HepG2 (cell line): ENCODE measurements at regions not wholly inside any gene's neighbourhood (a gene's known extent, or its start where the extent isn't known, plus 50 kb on each side); places are given as distances from the start of the nearest gene placed in this dataset.

Experiments
- ATAC-seq: fragments of 200-7000 bp; cut with Tn5 transposase; 3 replicates; pipeline ENCODE4 v1.9.1; 2020; ENCODE audit warnings: mild to moderate bottlenecking, moderate library complexity
- BruUV-seq: library from RNA; stranded (reverse); fragments of 400-500 nt; replicated peaks from 2 replicates; lab custom pipeline; 2021; lab: Mats Ljungman, UMichigan
- CTCF ChIA-PET: fragments of 300-600 bp; formaldehyde crosslinking; extraction: SDS; loops from one replicate; lab custom pipeline; 2021; ENCODE audit warnings: low total read pairs, inconsistent platforms, low intra/inter-chr PET ratio; lab: Yijun Ruan, JAX
- POLR2A ChIA-PET: fragments of 350-600 bp; sonication (Branson Sonifier 250); formaldehyde crosslinking; loops from one replicate; lab custom pipeline; 2020; ENCODE audit warnings: antibody characterized with exemption, inconsistent platforms; lab: Yijun Ruan, JAX
- DNase-seq: peaks from one replicate; pipeline ENCODE4 v3.0.0-alpha.2; 2015; ENCODE audit warnings: low spot score
- FAIRE-seq: peaks from 3 replicates; lab custom pipeline; 2011; peaks lifted over from hg19 to GRCh38; lab: Jason Lieb, UNC
- H2AFZ ChIP-seq: one replicate; pipeline ENCODE4 v1.6.1; 2011; ENCODE audit warnings: low read length, inconsistent platforms
- H3K27ac ChIP-seq: fragments of 300-600 bp; 3 replicates; pipeline ENCODE4 v1.8.0; 2011; ENCODE audit warnings: mixed run types, mild to moderate bottlenecking, mixed read lengths, low read length, inconsistent platforms; ENCODE audit not compliant: insufficient read depth; ENCODE audit errors: extremely low read length
- H3K27me3 ChIP-seq, 2 experiments: fragments of 200-600 bp in 1 of 2; 2 replicates in 1 of 2; 3 replicates in 1 of 2; pipeline versions ENCODE4 v1.6.0 to v1.8.0; 2011; ENCODE audit warnings: low read length in 2 of 2, mild to moderate bottlenecking in 2 of 2, moderate library complexity in 2 of 2, inconsistent platforms in 1 of 2; ENCODE audit not compliant: insufficient read depth in 2 of 2, control insufficient read depth in 1 of 2
- H3K36me3 ChIP-seq, 2 experiments: fragments of 200-600 bp in 1 of 2; replicated peaks in 1 of 2; 2 replicates in 1 of 2; 3 replicates in 1 of 2; pipeline versions ENCODE4 v1.5.1 to v1.8.0; 2011; ENCODE audit warnings: low read length in 2 of 2, inconsistent platforms in 1 of 2; ENCODE audit not compliant: insufficient read depth in 2 of 2, control insufficient read depth in 1 of 2
- H3K4me1 ChIP-seq: 2 replicates; pipeline ENCODE4 v1.5.1; 2012; ENCODE audit warnings: low read length, inconsistent platforms; ENCODE audit not compliant: insufficient read depth
- H3K4me2 ChIP-seq: 2 replicates; pipeline ENCODE4 v1.6.0; 2011; ENCODE audit warnings: low read depth, low read length, inconsistent platforms
- H3K4me3 ChIP-seq, 3 experiments: fragments of 200-600 bp in 1 of 3; sonication (generic), shearing (Covaris generic) in 1 of 3; replicated peaks in 1 of 3; 2 replicates each; pipeline ENCODE4 v1.5.1; 2011 to 2016; ENCODE audit warnings: low read length in 3 of 3, inconsistent platforms in 2 of 3, low read depth in 2 of 3, mild to moderate bottlenecking in 2 of 3, control low read depth in 1 of 3, mixed read lengths in 1 of 3; ENCODE audit not compliant: insufficient read depth in 1 of 3
- H3K79me2 ChIP-seq: one replicate; pipeline ENCODE4 v1.6.1; 2011; ENCODE audit warnings: low read length, inconsistent platforms; ENCODE audit not compliant: insufficient read depth
- H3K9ac ChIP-seq: 2 replicates; pipeline ENCODE4 v1.6.0; 2011; ENCODE audit warnings: mild to moderate bottlenecking, low read depth, low read length, inconsistent platforms; ENCODE audit not compliant: insufficient read depth
- H3K9me3 ChIP-seq: 2 replicates; pipeline ENCODE4 v1.5.1; 2012; ENCODE audit warnings: mild to moderate bottlenecking, low read length
- H4K20me1 ChIP-seq: 2 replicates; pipeline ENCODE4 v1.6.0; 2011; ENCODE audit warnings: inconsistent platforms, mild to moderate bottlenecking, low read length, moderate library complexity; ENCODE audit not compliant: insufficient read depth
- FOXK2 ChIP-seq: fragments of 450-650 bp; IDR thresholded peaks from 2 replicates; pipeline ENCODE4 v1.6.1; 2016
- LCORL ChIP-seq, 2 experiments: fragments of 450-650 bp in 1 of 2; sonication (generic) in 1 of 2; formaldehyde crosslinking in 1 of 2; IDR thresholded peaks; 2 replicates each; pipeline versions ENCODE4 v1.5.0 to v1.6.1; 2017 to 2020; ENCODE audit warnings: antibody characterized with exemption in 1 of 2, missing genetic modification reagents in 1 of 2
- NFKB2 ChIP-seq: sonication (generic); formaldehyde crosslinking; IDR thresholded peaks from 2 replicates; pipeline ENCODE4 v1.4.0; 2020; ENCODE audit warnings: missing genetic modification reagents, borderline replicate concordance
- POLR2A ChIP-seq, 2 experiments: IDR thresholded peaks; 2 replicates each; pipeline ENCODE4 v1.6.1; 2011; ENCODE audit warnings: low read depth in 2 of 2, low read length in 2 of 2, mild to moderate bottlenecking in 1 of 2, moderate library complexity in 1 of 2; ENCODE audit not compliant: insufficient read depth in 1 of 2
- SNRNP70 ChIP-seq: fragments of 200-400 bp; formaldehyde crosslinking; IDR thresholded peaks from 2 replicates; pipeline ENCODE4 v1.6.1; 2017; ENCODE audit warnings: mild to moderate bottlenecking, low read depth, low read length, moderate library complexity
- ZNF124 ChIP-seq: sonication (generic); formaldehyde crosslinking; IDR thresholded peaks from 2 replicates; pipeline ENCODE4 v1.4.0; 2020; ENCODE audit warnings: missing genetic modification reagents
- ZNF260 ChIP-seq: sonication (generic); formaldehyde crosslinking; IDR thresholded peaks from 2 replicates; pipeline ENCODE4 v1.4.0; 2020; ENCODE audit warnings: missing genetic modification reagents, low read depth, mild to moderate bottlenecking, borderline replicate concordance
- ZNF567 ChIP-seq: sonication (generic); formaldehyde crosslinking; IDR thresholded peaks from 2 replicates; pipeline ENCODE4 v1.8.1; 2023; ENCODE audit warnings: mild to moderate bottlenecking, missing genetic modification reagents, borderline replicate concordance
- ZNF850 ChIP-seq: sonication (generic); formaldehyde crosslinking; conservative IDR thresholded peaks from 2 replicates; pipeline ENCODE4 v1.9.0; 2021; ENCODE audit warnings: mild to moderate bottlenecking, missing genetic modification reagents
- ZZZ3 ChIP-seq: sonication (generic); formaldehyde crosslinking; IDR thresholded peaks from 2 replicates; pipeline ENCODE4 v1.4.0; 2020; ENCODE audit warnings: missing genetic modification reagents, mild to moderate bottlenecking, borderline replicate concordance
- WGBS: methylation state at CpG from one replicate; pipeline ENCODE4 v1.1.6; 2017; ENCODE audit warnings: low lambda C conversion rate; 5-methylcytosine and 5-hydroxymethylcytosine counted together
- in situ Hi-C: cut with HindIII; loops from 2 replicates; pipeline ENCODE4 v1.10.0; 2017; ENCODE audit warnings: low pct_unique_long_range_greater_than_20kb; ENCODE audit not compliant: extremely low pct_ligation_motif_present
- intact Hi-C: fragments of 100-400 bp; cut with micrococcal nuclease; formaldehyde crosslinking; loops from one replicate; pipeline ENCODE4 v1.10.0; 2022; ENCODE audit not compliant: unreplicated experiment
- TF ChIP-seq, protein P1 (sequence below): sonication (generic); formaldehyde crosslinking; IDR thresholded peaks from 2 replicates; pipeline ENCODE4 v1.4.0; 2020; ENCODE audit warnings: missing genetic modification reagents, borderline replicate concordance

GRCh38 chr1:4020449-4020848 is 120.4 kb upstream of the C1orf174 start:
- Histone ChIP-seq H3K27ac (no peak overlapping the region), H3K4me3 (no peak overlapping the region), H3K4me1 (no peaks in the 10 kb centered on the region), H3K9ac (no peak overlapping the region)
- no peak; the same call in 2 of the 3 replicates for ATAC-seq
- no TSS peak for BruUV-seq
- intact Hi-C loops: no loop called here
- TF ChIP-seq POLR2A (IDR thresholded peaks at IDR 0.05; ENCODE audit: insufficient read depth in 1 of 2, low read depth in 2 of 2, low read length in 2 of 2) (no peak), NFKB2 (no peak), SNRNP70 (no peak), ZNF260 (no peak), ZNF850 (no peak), FOXK2 (no peak), ZZZ3 (CRISPR knock-in tag) (no peak), LCORL (IDR thresholded peaks at IDR 0.05) (no peak), LCORL (CRISPR knock-in tag; IDR thresholded peaks at IDR 0.05) (no peak), ZNF124 (no peak), ZNF567 (CRISPR knock-in tag) (no peak)
- TF ChIP-seq, protein P1, sequence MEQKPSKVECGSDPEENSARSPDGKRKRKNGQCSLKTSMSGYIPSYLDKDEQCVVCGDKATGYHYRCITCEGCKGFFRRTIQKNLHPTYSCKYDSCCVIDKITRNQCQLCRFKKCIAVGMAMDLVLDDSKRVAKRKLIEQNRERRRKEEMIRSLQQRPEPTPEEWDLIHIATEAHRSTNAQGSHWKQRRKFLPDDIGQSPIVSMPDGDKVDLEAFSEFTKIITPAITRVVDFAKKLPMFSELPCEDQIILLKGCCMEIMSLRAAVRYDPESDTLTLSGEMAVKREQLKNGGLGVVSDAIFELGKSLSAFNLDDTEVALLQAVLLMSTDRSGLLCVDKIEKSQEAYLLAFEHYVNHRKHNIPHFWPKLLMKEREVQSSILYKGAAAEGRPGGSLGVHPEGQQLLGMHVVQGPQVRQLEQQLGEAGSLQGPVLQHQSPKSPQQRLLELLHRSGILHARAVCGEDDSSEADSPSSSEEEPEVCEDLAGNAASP (CRISPR knock-in tag): no peak
- TF ChIP-seq, all 625 proteins: peak for 0
- Histone ChIP-seq H3K9me3 (no peaks in the 10 kb centered on the region), H2AFZ (no peak overlapping the region), H3K79me2 (no peaks in the 10 kb centered on the region), H3K4me2 (no peak overlapping the region), H4K20me1 (no peaks in the 10 kb centered on the region), H3K36me3 (no peaks in the 10 kb centered on the region), H3K27me3 (peaks cover 3 to 37% of the 10 kb centered on the region in 2 experiments; a peak in 4 of 5 replicates)
- FAIRE-seq (no peak), DNase-seq (no peak)
- ChIA-PET CTCF (no interaction called here), POLR2A (no interaction called here)
- in situ Hi-C loops: no loop called here
- WGBS: 4% methylated on average over 8 of the region's 9 CpGs
